Occipital lobe (tissue), 1 donor: ENCODE measurements at regions not wholly inside any gene's neighbourhood (a gene's known extent, or its start where the extent isn't known, plus 50 kb on each side); places are given as distances from the start of the nearest gene placed in this dataset.
"Not testable (repeated sequence)": the region's sequence is repeated elsewhere in the genome, so short reads cannot be mapped to it uniquely, and the experiment has no call there.

Experiments
- DNase-seq: peaks from one replicate; lab custom pipeline; 2025; lab: John Stamatoyannopoulos, UW

DNA sequence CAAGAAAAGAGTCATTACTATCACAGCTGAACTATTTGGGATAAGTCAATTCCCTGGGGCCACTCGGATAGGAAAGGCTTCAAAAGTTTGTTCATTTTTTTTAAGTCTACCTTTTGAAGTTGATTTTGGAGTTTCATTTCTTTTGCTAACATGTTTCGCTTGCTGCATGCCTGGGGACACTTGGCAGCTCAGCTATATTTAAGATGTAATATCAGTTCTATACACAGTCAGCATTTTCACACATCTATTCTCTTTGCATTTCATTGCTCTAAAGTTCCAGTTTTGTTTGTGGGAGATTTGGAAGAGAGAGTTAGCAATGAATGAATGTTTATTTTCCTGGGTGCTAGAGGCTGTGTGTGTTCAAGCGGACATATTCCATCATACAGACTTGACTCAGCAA lies 445.2 kb upstream of the GRAMD2B start:
- no peak for DNase-seq

DNA sequence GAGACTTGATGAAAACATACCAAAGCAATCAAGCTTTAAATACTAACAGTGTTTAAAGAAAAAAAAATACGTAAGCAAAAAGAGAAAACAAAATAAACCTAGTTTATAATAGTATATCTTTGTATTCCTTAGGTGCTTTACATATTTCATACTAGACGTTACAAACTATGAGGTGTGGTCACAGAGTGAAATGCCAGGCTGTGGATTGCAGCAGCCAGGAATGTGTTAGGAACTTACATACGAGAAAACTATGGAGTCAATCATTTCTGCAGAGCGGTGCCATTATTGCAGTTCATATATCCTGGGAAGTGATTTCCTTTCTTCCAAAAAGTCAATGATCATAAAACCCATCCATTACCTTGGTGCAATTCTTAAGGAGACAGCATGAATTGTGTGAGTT lies 443.6 kb upstream of the GRAMD2B start:
- DNase-seq, result no peak

DNA sequence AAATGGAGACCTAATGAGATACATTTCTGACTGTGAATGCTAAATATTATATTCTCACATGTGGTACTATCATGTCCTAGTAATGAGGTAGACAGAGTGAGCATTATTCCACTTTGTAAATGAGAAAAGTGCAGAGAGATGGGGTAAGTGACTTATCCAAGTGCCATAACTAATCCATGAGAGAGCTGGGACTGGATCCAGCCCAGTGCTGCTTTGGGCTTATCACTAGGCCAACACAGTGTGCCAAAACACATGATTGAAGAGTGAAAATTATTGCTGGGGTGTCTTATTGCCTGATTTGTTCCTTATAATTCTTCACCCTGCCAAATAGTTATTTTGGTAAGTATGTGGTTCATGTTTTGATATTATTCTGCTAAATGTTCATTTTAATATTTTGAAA lies 442.2 kb upstream of the GRAMD2B start:
- DNase-seq, result no peak

DNA sequence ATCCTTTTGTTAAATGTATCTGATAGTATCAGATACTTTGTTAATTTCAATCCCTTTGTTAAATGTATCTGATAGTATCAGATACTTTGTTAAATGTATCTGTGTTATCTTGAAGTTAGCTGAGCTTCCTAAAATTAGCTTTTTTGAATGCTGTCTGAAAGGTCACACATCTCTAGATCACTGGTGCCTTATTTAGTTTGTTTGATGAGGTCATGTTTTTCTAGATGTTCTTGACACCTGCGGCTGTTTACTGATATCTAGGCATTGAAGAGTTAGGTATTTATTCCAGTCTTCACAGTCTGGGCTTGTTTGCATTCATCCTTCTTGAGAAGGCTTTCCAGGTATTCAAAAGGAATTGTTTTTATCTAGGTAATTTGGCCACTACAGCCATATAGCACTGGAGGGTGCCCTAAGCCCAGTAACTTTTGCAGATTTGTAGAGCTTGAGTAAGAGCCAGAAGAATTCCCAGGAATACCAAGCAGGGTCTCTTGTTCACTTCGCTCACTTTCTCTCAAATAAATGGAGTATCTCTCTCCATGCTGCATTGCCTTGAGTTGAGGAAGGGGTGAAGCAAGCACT lies 435.4 kb upstream of the GRAMD2B start:
- DNase-seq, result no peak

DNA sequence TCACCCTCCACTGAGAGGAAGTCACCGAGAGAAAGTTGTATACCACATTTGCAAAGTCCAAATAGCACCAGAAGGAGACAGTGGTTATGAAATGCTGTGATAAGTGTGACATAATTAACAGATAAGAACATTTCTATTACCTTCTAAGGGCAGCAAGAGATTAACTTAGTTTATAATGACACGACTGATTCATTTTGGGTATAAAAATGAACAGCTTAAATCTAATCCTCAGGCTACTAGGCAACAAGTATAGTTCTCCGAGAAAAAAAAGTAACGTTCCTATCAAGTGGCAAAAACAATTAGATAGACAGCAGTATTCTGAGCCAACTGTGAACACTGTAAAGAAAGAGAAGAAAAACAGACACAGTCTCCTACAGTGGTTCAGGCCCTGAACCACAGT lies 431.2 kb upstream of the GRAMD2B start:
- no peak for DNase-seq

DNA sequence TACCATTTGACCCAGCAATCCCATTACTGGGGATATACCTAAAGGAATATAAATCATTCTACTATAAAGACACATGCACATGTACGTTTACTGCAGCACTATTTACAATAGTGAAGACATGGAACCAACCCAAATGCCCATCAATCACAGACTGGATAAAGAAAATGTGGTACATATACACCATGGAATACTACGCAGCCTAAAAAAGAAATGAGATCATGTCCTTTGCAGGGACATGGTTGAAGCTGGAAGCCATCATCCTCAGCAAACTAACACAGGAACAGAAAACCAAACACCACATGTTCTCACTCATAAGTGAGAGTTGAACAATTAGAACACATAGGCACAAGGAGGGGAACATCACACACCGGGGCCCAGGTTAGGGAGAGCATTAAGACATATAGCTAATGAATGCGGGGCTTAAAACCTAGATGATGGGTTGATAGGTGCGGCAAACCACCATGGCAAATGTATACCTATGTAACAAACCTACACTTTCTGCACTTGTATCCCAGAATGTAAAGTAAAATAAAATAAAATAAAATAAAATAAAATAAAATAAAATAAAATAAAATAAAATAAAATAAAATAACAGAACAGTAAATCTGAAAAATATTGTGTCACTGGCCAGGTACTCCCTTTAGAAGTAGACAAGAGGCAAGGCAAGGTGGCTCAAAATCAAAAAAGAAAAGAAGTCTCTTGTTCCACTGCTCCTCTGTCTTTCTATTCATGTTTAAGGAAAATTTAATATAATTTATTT lies 423.8 kb upstream of the GRAMD2B start:
- not testable (repeated sequence) for DNase-seq

DNA sequence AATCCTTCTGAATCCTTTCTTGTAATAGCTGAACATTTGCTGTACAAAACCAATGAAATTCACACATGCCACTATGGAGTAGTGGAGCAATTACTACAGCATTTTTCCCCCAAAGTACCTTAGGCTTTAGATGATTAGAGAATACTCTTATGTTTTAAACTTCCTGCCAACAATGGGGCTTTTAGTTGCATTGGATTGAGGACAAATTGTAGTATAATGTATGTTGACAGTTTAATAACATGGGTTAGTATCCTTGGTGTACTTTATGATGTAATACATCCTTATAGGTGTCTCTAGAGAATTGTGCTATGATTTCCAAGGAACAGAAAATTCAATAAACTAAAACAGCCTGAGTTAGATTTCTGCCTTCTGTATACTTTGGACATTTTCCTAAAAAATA lies 422.7 kb upstream of the GRAMD2B start:
- no peak for DNase-seq

DNA sequence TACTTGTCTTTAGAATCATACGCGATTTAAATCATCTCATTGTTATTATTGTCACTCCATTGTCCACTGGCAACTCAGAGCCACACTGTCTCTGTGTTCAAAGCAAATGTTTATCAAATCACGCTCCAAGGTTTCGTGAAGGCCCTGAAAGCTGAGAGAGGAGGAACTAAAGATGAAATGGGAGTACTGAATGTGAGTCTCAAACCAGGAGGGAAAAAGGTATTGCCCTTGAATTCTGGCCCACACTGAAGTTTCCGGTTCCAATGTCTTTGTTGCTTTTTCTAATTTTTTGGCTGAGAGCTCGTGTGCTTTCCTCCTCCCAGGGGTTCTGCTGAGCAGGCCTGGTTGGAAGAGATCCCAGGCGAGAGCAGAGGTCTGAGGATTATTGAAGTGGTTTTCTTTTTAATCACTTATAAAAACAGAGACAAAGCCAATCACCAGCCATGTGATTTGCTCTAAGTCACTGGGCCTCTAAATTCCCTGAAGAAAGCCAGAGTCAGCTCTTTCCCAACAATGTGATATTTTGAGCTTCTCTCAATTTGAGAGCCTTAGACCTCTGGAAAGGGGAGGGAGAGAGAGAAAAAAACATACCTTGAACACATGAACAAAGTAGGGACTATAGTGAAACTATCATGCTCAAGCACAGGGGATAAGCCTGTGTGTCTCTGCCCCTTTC lies 420.8 kb upstream of the GRAMD2B start:
- DNase-seq, result peak; percentile 16

DNA sequence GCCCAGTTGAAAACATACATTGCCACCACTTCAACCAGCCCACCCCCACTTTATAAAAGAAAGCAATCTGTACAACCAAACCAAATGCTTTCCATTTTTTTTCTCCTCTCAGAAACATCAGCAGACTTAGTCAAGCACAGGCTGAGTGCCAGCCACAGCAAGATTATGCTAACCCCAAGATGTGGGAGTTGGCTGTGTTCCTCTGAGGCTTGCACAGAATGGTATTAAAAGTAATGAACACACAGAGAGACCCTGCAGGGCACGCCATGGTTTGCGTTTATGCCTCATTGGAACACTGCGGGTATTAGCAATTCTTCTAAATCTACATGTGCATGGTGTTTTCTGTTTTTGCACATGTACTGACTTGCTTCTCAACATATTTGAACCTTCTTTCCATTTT lies 419.9 kb upstream of the GRAMD2B start:
- no peak for DNase-seq

DNA sequence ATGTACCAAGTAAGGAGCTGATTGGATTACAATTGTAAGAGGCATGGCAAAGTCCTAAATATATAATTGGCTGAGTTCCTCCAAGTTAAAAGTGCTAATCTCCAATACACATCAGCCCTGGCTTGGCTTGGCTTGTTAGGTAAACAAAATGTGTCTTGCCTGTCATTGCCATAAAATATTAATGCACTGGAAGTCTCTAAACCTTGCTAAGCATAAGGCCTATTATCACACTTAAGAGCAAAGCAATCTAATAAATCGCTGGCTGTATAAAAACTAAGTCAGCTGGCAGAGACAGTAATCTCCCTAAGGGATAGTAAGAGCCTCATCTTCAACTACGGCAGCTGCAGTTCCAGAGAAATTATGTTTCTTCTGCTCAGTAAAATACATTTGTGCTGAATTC lies 418.6 kb upstream of the GRAMD2B start:
- DNase-seq, result no peak

DNA sequence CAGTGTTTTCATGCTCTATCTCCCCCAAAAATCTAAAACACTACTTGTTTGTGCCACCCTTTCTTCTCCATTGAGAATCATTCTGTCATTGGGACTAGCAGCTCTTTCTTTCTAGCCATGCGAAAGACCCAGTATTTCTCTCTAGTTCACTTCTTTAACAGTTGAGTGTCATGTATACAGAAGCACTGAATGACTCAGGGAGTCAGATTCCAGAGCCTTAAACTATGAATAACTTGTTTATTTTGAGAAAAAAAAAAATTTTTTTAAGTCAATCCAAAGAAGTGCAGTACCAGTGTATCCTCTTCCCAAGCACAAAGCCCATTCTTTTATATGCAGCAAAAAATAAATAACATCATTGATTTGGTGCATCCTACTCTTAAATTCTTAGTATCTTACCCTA lies 415.4 kb upstream of the GRAMD2B start:
- DNase-seq, result no peak

DNA sequence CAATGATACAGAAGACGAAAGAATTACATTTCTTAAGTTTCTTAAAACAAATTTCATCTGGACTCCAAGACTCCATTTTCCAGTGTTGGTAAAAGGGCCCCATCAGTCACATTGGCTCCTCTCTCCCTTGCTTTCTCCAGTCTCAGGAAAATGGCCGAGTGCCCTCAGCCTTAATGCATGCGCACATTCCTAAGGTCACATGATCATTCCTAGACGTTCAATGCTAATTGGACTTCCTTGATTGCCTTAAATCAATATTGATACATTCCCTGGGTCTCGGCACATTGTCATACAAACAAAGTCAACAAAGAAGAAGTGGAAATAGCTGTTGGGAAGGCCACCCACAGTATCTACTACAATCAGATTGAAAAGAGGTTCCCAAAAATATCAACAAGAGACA lies 413.6 kb upstream of the GRAMD2B start:
- DNase-seq, result no peak

DNA sequence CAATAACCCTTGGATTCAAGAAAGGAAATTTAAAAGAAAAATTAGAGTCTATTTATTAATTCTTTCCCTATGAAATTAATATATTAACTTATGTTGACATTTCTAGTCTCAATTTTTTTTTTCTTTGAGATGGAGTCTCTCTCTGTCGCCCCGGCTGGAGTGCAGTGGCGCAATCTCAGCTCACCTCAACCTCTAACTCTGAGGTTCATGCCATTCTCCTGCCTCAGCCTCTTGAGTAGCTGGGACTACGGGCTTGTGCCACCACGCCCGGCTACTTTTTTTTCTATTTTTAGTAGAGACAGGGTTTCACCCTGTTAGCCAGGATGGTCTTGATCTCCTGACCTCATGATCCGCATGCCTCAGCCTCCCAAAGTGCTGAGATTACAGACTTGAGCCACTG lies 411.7 kb upstream of the GRAMD2B start:
- DNase-seq, result not testable (repeated sequence)

DNA sequence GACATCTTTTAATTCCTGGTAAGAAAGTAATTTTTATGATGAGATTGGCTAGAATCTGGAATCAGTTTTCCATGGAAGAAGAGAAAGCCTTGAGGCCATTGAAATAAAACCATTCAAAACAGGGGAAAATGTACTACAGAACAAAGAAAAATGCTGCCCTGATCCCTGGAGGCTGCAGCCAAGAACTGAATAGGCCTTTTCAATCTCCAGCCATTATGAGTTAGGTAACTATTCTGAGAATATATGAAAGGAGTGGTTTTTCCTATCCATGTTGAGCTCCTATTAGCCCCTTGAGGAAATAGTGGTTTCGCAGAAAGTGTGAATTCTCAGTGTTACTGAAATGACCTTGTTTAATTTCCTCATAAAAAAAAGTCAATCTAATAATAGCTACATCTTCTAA lies 408.5 kb upstream of the GRAMD2B start:
- DNase-seq, result no peak

DNA sequence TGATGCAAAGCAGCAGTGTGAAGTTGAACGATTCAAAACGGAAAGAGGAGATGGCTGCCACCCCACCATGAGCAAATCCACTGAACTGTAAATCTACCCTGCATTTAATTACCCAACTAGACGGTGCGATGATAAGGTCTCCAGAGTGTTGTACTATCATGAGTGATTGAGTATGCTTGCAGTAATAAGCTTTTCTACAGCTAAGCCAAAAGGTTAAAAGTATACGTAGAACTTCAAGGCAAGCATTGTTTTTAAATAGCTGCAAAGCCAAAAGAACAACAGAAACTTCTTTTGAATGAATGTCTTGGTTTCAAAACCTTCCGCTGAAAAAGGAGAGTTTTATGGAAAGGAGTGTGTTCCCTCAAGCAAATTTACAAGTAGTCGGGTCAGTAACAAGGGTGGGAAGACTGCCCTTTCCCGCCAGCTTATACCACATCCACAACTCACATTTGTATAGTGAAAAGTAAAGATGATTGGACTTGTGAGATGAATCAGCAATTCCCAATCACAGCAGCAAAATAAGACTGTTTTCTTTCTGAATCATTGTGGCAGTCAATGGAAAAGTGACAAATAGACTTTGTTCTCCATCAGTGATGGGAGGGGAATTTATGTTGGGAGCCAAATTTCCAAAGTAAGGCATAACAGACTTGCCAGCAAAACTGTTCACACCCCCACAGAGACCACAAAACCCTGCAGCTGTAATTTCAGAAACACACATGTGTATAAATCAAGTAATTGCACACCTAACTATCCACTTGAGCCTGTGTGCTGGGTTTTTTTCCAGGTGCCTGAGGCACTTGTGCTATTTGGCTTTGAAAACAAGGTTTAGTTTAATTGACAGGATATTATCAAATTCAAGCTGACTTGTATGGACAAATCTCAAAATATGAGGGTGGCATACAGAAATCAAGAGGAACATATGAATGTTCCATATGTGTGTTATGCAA lies 407.7 kb upstream of the GRAMD2B start:
- no peak for DNase-seq

DNA sequence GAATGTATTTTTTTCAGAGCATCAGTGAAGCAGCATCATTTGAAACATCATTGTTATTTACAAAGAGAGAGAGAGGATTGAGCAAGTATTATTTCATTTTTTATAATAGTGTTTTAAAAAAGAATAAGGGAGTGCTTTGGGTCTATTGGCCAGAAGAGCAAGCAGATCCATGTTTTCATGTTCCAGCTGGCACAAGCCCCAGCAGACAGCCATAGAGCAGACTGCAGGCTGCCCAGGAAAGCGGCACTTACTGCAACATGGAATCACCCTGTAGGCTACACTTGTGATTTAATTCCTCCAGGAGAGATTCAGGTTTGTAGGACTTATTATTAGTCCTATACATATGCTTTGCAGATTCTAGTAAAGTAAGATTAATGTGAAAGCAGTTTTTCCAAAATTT lies 407.0 kb upstream of the GRAMD2B start:
- no peak for DNase-seq

DNA sequence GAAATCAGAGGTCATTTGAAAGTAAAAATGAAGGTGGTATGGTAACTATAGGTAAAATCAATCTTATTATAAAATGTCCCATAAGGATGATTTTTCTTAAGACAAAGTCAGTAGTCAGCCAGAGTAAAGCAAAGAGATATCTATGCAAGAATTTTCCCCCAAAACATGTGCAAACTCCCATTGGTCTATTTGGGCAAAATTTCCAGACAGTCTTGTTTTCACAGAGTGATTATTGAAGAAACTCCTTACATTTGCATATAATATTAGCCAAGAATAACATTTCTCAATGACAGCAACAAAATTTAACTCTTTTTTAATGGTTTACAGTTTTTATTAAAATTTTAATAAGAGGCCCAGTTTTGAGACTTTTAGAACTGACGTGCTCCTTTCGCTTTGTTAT lies 406.1 kb upstream of the GRAMD2B start:
- no peak for DNase-seq

DNA sequence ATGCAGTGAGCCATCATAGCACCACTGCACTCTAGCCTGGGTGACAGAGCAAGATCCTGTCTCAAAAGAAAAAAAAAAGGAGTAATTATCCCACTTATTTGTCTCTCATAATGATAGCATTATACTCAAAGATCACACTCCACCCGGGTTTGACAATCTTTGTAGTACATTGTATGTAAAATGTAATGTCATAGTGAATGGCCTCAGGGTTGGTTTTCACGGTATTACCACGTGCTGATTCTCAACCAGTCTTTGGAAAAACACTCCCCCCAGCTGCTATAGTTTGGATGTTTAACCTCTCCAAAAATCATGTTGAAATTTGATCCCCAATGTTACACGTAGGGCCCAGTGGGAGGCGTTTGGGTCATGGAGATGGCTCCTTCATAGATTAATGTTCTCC lies 402.4 kb upstream of the GRAMD2B start:
- no peak for DNase-seq

DNA sequence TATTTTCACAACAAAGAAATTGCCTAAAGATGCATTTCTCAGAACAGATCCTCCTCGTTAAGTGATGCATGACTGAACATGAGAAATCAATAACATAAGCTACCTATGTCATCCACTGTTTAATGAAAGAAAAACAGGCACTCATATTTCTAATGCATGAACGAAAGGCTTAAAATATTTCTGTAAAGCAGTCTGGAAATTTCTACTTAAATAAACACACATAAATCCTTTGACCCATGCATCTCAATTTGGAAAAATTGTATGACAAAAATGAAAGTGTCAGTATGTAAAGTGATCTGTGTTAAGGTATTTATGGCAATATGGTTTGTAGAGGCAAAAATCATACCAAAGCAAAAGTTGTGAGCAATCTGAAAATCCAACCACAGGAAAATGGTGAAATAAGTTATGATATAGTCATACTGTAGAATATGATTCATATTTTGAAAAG lies 399.2 kb upstream of the GRAMD2B start:
- no peak for DNase-seq

DNA sequence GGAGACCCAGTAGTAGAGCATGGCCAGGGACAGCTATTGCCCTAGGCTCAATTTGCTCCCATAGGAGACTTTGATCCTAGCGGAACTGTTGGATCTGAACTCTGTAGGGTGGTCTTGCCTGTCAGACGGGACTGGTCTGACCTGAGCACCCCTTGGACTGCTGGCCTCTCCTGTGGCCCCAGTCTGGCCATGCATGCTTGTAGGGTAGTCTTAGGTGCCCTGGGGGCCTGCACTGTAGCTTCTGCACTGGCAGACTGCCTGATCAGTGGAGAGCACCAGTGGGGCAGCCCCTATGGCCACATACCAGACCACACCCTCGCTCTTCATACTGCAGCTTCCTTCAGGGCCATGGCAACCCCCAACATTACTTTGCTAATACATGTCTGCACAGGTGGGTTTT lies 396.1 kb upstream of the GRAMD2B start:
- no peak for DNase-seq

DNA sequence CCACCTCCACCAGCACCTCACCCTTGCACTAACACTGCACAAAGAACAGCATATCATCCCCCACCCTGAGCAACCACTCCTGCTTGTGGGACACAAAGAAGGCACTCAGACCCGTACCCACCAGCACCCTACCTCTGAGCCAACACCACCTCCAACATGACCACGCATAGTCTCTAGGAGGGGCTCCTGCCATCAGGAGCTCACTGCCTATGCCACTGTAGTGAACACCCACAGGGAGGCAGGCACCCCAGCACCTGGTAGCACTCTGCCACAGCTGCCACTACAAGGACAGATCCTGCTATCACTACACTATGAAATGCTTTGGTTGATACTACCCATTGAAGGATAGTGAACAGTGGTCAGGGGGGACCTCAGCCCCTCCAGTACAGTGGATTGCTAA lies 395.6 kb upstream of the GRAMD2B start:
- no peak for DNase-seq

DNA sequence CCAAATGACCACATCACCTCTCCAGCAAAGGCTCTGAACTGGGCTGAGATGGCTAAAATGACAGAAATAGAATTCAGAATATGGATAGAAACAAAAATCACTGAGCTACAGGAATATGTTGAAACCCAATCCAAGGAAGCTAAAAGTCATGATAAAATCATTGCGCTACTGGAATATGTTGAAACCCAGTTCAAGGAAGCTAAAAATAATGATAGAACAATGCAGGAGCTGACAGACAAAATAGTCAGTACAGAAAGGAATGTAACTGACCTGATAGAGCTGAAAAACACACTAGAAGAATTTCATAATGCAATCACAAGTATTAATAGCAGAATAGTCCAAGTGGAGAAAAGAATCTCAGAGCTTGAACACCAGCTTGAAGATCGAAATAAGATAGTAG lies 394.9 kb upstream of the GRAMD2B start:
- DNase-seq, result no peak
